ENCODE measurements at regions not wholly inside any gene's neighbourhood (a gene's known extent, or its start where the extent isn't known, plus 50 kb on each side); places are given as distances from the start of the nearest gene placed in this dataset.
A peak's percentile ranks its signal among the peaks of the same experiment; 100 is the strongest.

DNA sequence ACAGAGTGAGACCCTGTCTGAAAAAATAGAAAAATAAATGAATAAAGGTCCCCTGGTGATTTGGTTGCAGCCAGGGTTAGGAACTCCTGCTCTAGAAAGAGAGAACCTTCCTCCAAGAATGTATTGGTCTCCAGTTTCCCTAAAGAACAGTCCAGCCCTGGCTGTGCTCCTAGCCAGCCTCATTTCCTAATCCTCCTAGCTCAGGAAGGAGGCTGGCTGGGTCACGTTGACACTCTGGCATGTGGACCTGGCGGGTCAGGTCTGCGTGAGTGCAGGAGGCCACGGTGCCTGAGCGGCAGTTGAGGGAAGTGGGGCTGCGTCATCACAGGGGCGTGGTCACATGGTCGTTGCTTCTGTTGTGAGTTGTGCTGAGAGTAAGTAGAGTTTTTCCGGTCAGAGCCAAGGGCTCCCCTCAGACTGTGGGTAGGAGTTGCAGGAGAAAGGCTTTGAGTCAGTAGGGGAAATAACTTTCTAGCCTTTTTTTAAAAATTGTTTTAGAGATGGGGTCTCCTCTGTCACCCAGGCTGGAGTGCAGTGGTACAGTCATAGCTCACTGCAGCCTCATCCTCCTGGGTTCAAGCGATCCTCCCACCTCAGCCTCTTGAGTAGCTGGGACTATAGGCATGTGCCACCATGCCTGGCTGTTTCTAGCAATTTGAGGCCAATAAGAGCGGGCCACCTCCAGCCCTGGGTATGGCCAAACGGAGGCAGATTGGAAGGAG, 194.0 kb upstream of the CIBAR2 start (continued):
- TF ChIP-seq, protein P1, sequence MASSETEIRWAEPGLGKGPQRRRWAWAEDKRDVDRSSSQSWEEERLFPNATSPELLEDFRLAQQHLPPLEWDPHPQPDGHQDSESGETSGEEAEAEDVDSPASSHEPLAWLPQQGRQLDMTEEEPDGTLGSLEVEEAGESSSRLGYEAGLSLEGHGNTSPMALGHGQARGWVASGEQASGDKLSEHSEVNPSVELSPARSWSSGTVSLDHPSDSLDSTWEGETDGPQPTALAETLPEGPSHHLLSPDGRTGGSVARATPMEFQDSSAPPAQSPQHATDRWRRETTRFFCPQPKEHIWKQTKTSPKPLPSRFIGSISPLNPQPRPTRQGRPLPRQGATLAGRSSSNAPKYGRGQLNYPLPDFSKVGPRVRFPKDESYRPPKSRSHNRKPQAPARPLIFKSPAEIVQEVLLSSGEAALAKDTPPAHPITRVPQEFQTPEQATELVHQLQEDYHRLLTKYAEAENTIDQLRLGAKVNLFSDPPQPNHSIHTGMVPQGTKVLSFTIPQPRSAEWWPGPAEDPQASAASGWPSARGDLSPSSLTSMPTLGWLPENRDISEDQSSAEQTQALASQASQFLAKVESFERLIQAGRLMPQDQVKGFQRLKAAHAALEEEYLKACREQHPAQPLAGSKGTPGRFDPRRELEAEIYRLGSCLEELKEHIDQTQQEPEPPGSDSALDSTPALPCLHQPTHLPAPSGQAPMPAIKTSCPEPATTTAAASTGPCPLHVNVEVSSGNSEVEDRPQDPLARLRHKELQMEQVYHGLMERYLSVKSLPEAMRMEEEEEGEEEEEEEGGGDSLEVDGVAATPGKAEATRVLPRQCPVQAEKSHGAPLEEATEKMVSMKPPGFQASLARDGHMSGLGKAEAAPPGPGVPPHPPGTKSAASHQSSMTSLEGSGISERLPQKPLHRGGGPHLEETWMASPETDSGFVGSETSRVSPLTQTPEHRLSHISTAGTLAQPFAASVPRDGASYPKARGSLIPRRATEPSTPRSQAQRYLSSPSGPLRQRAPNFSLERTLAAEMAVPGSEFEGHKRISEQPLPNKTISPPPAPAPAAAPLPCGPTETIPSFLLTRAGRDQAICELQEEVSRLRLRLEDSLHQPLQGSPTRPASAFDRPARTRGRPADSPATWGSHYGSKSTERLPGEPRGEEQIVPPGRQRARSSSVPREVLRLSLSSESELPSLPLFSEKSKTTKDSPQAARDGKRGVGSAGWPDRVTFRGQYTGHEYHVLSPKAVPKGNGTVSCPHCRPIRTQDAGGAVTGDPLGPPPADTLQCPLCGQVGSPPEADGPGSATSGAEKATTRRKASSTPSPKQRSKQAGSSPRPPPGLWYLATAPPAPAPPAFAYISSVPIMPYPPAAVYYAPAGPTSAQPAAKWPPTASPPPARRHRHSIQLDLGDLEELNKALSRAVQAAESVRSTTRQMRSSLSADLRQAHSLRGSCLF (CRISPR knock-in tag; IDR thresholded peaks at IDR 0.05; ENCODE audit: borderline replicate concordance) = no peak
- TF ChIP-seq FOSL2 (CRISPR knock-in tag; IDR thresholded peaks at IDR 0.05) (peak; percentile 82), PRPF4 (IDR thresholded peaks at IDR 0.05; ENCODE audit: low read depth, low read length, poor library complexity, severe bottlenecking) (no peak), YEATS2 (CRISPR knock-in tag; IDR thresholded peaks at IDR 0.05; ENCODE audit: borderline replicate concordance) (peak; percentile 76), PTBP1 (IDR thresholded peaks at IDR 0.05; ENCODE audit: low read depth, low read length, poor library complexity, severe bottlenecking) (no peak), ZNF253 (CRISPR knock-in tag; IDR thresholded peaks at IDR 0.05; ENCODE audit: borderline replicate concordance) (no peak), ZNF354B (CRISPR knock-in tag; IDR thresholded peaks at IDR 0.05) (0 out of 2 replicates have a peak, but pooled peaks have one; percentile 63), HOXD1 (CRISPR knock-in tag; IDR thresholded peaks at IDR 0.05) (no peak), ZNF660 (CRISPR knock-in tag; IDR thresholded peaks at IDR 0.05; ENCODE audit: borderline replicate concordance, low read depth) (no peak), RBFOX2 (IDR thresholded peaks at IDR 0.05; ENCODE audit: low read depth, low read length) (no peak), XRCC5 (optimal IDR thresholded peaks at IDR 0.05; ENCODE audit: low read length) (peak; percentile 46), PHF8 (CRISPR knock-in tag; IDR thresholded peaks at IDR 0.05) (peak; percentile 40; the same call in 1 of the 2 replicates), ZNF775 (CRISPR knock-in tag; IDR thresholded peaks at IDR 0.05; ENCODE audit: borderline replicate concordance) (0 out of 2 replicates have a peak, but pooled peaks have one; percentile 28), JUND (CRISPR knock-in tag; IDR thresholded peaks at IDR 0.05) (peak; percentile 76; the same call in 1 of the 2 replicates), ZNF879 (CRISPR knock-in tag; IDR thresholded peaks at IDR 0.05) (0 out of 2 replicates have a peak, but pooled peaks have one; percentile 88), REXO4 (CRISPR knock-in tag; IDR thresholded peaks at IDR 0.05; ENCODE audit: borderline replicate concordance) (no peak), SOX6 (IDR thresholded peaks at IDR 0.05) (no peak), SOX6 (CRISPR knock-in tag; IDR thresholded peaks at IDR 0.05) (peak; percentile 69)
- TF ChIP-seq, protein P2, sequence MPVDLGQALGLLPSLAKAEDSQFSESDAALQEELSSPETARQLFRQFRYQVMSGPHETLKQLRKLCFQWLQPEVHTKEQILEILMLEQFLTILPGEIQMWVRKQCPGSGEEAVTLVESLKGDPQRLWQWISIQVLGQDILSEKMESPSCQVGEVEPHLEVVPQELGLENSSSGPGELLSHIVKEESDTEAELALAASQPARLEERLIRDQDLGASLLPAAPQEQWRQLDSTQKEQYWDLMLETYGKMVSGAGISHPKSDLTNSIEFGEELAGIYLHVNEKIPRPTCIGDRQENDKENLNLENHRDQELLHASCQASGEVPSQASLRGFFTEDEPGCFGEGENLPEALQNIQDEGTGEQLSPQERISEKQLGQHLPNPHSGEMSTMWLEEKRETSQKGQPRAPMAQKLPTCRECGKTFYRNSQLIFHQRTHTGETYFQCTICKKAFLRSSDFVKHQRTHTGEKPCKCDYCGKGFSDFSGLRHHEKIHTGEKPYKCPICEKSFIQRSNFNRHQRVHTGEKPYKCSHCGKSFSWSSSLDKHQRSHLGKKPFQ (CRISPR knock-in tag; IDR thresholded peaks at IDR 0.05; ENCODE audit: insufficient replicate concordance) = peak; percentile 87
- TF ChIP-seq, protein P3, sequence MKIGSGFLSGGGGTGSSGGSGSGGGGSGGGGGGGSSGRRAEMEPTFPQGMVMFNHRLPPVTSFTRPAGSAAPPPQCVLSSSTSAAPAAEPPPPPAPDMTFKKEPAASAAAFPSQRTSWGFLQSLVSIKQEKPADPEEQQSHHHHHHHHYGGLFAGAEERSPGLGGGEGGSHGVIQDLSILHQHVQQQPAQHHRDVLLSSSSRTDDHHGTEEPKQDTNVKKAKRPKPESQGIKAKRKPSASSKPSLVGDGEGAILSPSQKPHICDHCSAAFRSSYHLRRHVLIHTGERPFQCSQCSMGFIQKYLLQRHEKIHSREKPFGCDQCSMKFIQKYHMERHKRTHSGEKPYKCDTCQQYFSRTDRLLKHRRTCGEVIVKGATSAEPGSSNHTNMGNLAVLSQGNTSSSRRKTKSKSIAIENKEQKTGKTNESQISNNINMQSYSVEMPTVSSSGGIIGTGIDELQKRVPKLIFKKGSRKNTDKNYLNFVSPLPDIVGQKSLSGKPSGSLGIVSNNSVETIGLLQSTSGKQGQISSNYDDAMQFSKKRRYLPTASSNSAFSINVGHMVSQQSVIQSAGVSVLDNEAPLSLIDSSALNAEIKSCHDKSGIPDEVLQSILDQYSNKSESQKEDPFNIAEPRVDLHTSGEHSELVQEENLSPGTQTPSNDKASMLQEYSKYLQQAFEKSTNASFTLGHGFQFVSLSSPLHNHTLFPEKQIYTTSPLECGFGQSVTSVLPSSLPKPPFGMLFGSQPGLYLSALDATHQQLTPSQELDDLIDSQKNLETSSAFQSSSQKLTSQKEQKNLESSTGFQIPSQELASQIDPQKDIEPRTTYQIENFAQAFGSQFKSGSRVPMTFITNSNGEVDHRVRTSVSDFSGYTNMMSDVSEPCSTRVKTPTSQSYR (CRISPR knock-in tag; IDR thresholded peaks at IDR 0.05; ENCODE audit: borderline replicate concordance) = peak; percentile 53; the same call in 1 of the 2 replicates
